Vagina (tissue), 2 donors: ENCODE measurements at regions not wholly inside any gene's neighbourhood (a gene's known extent, or its start where the extent isn't known, plus 50 kb on each side); places are given as distances from the start of the nearest gene placed in this dataset.

Source experiments
- DNase-seq, 2 donors: peaks; one replicate each; pipeline ENCODE4 v3.0.0-alpha.2; 2017; ENCODE audit errors: extremely low spot score in 2 of 2
- H3K27ac ChIP-seq: fragments of 200-600 bp; sonication (generic); one replicate; pipeline ENCODE4 v1.5.1; 2019
- H3K27me3 ChIP-seq: fragments of 200-600 bp; sonication (generic); one replicate; pipeline ENCODE4 v1.5.1; 2019
- H3K36me3 ChIP-seq, 2 donors: fragments of 200-600 bp; sonication (generic); one replicate each; pipeline ENCODE4 v1.5.1; 2017 to 2019
- H3K4me1 ChIP-seq: fragments of 200-600 bp; sonication (generic); one replicate; pipeline ENCODE4 v1.5.1; 2019
- H3K4me3 ChIP-seq, 2 donors: fragments of 200-600 bp; sonication (generic); 1 replicate in 1 of 2; 2 replicates in 1 of 2; pipeline ENCODE4 v1.5.1; 2016 to 2019
- H3K9me3 ChIP-seq: fragments of 200-600 bp; sonication (generic); one replicate; pipeline ENCODE4 v1.5.1; 2019
- CTCF ChIP-seq, 3 experiments: fragments of 450-650 bp in 2 of 3; fragments of 200-600 bp in 1 of 3; sonication (generic) in 1 of 3; IDR thresholded peaks; one replicate each; pipeline ENCODE4 v1.5.1; 2017 to 2019; ENCODE audit warnings: antibody characterized with exemption in 3 of 3, mild to moderate bottlenecking in 2 of 3, moderate library complexity in 2 of 3
- POLR2A ChIP-seq, 2 donors: fragments of 450-650 bp; IDR thresholded peaks; one replicate each; pipeline ENCODE4 v1.6.1; 2017; ENCODE audit warnings: antibody characterized with exemption in 2 of 2, mild to moderate bottlenecking in 2 of 2, moderate library complexity in 2 of 2
- POLR2AphosphoS5 ChIP-seq, 2 donors: sonication (generic); formaldehyde crosslinking; IDR thresholded peaks; one replicate each; pipeline ENCODE4 v1.9.0; 2017; ENCODE audit warnings: antibody characterized with exemption in 2 of 2, mild to moderate bottlenecking in 2 of 2, low read depth in 1 of 2; ENCODE audit not compliant: insufficient read depth in 1 of 2
- intact Hi-C: fragments of 100-400 bp; cut with DNase I; formaldehyde crosslinking; loops from one replicate; pipeline ENCODE4 v1.15.1; 2023

- Histone ChIP-seq H3K36me3 (no peaks in the 10 kb centered on the region), H3K9me3 (no peaks in the 10 kb centered on the region), H3K4me1 (no peaks in the 10 kb centered on the region), H3K4me3 (no peak overlapping the region), H3K27ac (no peak overlapping the region), H3K27me3 (no peaks in the 10 kb centered on the region)
- intact Hi-C loops, result no loop called here
- DNase-seq, result no peak
- no peak for TF ChIP-seq CTCF (IDR thresholded peaks at IDR 0.05)
- TF ChIP-seq POLR2A (IDR thresholded peaks at IDR 0.05), result no peak
- no peak for TF ChIP-seq POLR2AphosphoS5 (IDR thresholded peaks at IDR 0.05; ENCODE audit: insufficient read depth in 1 of 2, low read depth in 1 of 2)
Measured at GRCh38 chr4:160193787-160194186, 1090.9 kb downstream of the RAPGEF2 start.

DNA sequence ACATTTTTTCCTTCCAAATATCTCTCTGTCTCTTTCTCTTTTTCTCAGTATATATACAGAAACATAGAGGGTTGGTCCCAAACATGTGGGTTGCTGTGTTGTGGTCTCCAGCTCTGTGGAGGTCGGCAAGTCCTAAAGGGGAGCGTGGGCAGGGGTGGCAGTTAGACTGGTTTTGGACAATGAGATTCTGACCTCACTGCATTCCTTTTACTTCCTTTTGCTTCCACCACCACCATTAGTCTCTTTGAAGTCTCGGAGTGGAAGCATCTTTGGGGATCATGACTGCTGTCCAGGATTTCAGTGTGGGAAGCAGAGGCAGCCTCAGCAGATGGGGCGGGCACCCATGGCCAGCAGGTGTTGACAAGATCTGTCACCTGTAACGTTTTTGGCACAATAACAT is 1091.8 kb downstream of the RAPGEF2 start:
- Histone ChIP-seq H3K4me1 (no peaks in the 10 kb centered on the region), H3K9me3 (no peaks in the 10 kb centered on the region), H3K27ac (no peak overlapping the region), H3K36me3 (no peaks in the 10 kb centered on the region), H3K4me3 (no peak overlapping the region), H3K27me3 (no peaks in the 10 kb centered on the region)
- intact Hi-C loops, result no loop called here
- no peak for TF ChIP-seq POLR2A (IDR thresholded peaks at IDR 0.05)
- TF ChIP-seq CTCF (IDR thresholded peaks at IDR 0.05), result no peak
- TF ChIP-seq POLR2AphosphoS5 (IDR thresholded peaks at IDR 0.05; ENCODE audit: insufficient read depth in 1 of 2, low read depth in 1 of 2), result no peak
- no peak for DNase-seq

DNA sequence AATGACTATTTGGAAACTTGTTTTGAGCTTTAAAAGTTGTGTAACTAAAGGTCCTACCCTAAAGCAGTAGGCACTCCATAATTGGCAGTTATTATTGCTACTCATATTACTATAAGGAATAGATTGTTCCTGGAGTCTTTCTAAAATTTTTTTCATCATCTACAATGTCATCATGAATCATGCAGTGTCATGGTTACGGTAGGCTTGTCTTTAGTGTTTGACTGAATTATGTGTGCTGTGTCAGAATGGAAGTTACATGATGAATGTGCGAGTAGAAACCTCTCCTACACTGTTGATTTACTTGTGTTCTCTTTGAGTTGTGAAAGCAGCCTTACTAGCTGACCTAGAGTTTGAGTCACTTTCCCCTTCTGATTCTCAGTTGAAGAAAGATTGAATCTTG is 1099.9 kb downstream of the RAPGEF2 start:
- Histone ChIP-seq H3K9me3 (no peaks in the 10 kb centered on the region), H3K4me1 (no peaks in the 10 kb centered on the region), H3K4me3 (no peak overlapping the region), H3K27ac (no peak overlapping the region), H3K27me3 (no peaks in the 10 kb centered on the region), H3K36me3 (no peaks in the 10 kb centered on the region)
- TF ChIP-seq CTCF (IDR thresholded peaks at IDR 0.05), result no peak
- no peak for TF ChIP-seq POLR2A (IDR thresholded peaks at IDR 0.05)
- no peak for TF ChIP-seq POLR2AphosphoS5 (IDR thresholded peaks at IDR 0.05; ENCODE audit: insufficient read depth in 1 of 2, low read depth in 1 of 2)
- DNase-seq, result no peak
- intact Hi-C loops, result no loop called here

DNA sequence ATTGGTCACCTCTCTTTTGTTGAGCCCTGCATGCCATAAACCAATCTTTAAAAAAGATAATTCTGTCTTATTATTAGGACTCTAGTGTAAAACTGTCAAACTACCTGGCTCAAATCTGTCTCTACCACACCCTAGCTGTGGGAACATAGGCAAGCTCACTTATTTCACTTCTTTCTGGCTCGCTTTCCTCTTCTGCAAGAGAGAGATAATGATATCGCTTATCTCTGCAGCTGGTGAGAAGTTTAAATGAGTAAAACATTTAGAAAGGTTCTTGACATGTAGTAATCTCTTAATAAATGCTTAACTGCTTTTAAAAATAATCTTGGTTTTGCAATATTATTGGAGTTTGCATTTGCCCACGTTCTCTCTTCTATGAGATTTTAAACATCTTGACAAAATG is 1109.2 kb downstream of the RAPGEF2 start:
- H3K4me3 ChIP-seq, result no peak overlapping the region
- no peaks in the 10 kb centered on the region for H3K9me3 ChIP-seq
- no peaks in the 10 kb centered on the region for H3K36me3 ChIP-seq
- DNase-seq, result no peak
- H3K27me3 ChIP-seq, result no peaks in the 10 kb centered on the region
- H3K27ac ChIP-seq, result no peak overlapping the region
- intact Hi-C loops, result no loop called here
- TF ChIP-seq CTCF (IDR thresholded peaks at IDR 0.05) (no peak), POLR2A (IDR thresholded peaks at IDR 0.05) (no peak), POLR2AphosphoS5 (IDR thresholded peaks at IDR 0.05; ENCODE audit: insufficient read depth in 1 of 2, low read depth in 1 of 2) (no peak)
- H3K4me1 ChIP-seq, result no peaks in the 10 kb centered on the region

GRCh38 chr4:160213366-160213765 is 1110.5 kb downstream of the RAPGEF2 start:
- no peak for DNase-seq
- intact Hi-C loops, result no loop called here
- H3K27me3 ChIP-seq, result no peaks in the 10 kb centered on the region
- H3K27ac ChIP-seq, result no peak overlapping the region
- H3K4me3 ChIP-seq, result no peak overlapping the region
- no peaks in the 10 kb centered on the region for H3K4me1 ChIP-seq
- no peaks in the 10 kb centered on the region for H3K36me3 ChIP-seq
- TF ChIP-seq POLR2A (IDR thresholded peaks at IDR 0.05) (no peak), POLR2AphosphoS5 (IDR thresholded peaks at IDR 0.05; ENCODE audit: insufficient read depth in 1 of 2, low read depth in 1 of 2) (no peak), CTCF (IDR thresholded peaks at IDR 0.05) (no peak)
- no peaks in the 10 kb centered on the region for H3K9me3 ChIP-seq
